H1 (cell line): ENCODE measurements at regions not wholly inside any gene's neighbourhood (a gene's known extent, or its start where the extent isn't known, plus 50 kb on each side); places are given as distances from the start of the nearest gene placed in this dataset.

Experiments
- CTCF ChIA-PET: fragments of 300-600 bp; sonication (Branson Sonifier 250); formaldehyde crosslinking; loops from one replicate; lab custom pipeline; 2021; ENCODE audit not compliant: partially characterized antibody; lab: Charles Lee
- POLR2A ChIA-PET: fragments of 300-600 bp; sonication (Branson Sonifier 250); formaldehyde crosslinking; loops from one replicate; lab custom pipeline; 2021; ENCODE audit warnings: inconsistent platforms; ENCODE audit not compliant: partially characterized antibody; lab: Charles Lee
- DNase-seq, 2 experiments: peaks; one replicate each; pipeline versions ENCODE4 v3.0.0 to v3.0.0-alpha.2; 2010 to 2022; ENCODE audit warnings: low spot score in 2 of 2, low read depth in 1 of 2, mixed read lengths in 1 of 2
- FAIRE-seq: peaks from 2 replicates; lab custom pipeline; 2011; peaks lifted over from hg19 to GRCh38; lab: Jason Lieb, UNC
- H2AFZ ChIP-seq: 2 replicates; pipeline ENCODE4 v1.8.1; 2012; ENCODE audit warnings: low read length, inconsistent platforms
- H2AK5ac ChIP-seq: 2 replicates; pipeline ENCODE4 v1.6.1; 2013; ENCODE audit warnings: low read depth, low read length
- H2BK120ac ChIP-seq: replicated peaks from 2 replicates; pipeline ENCODE3; 2013; ENCODE audit warnings: low read depth, low read length, inconsistent platforms
- H2BK12ac ChIP-seq: 2 replicates; pipeline ENCODE4 v1.6.1; 2013; ENCODE audit warnings: low read depth, low read length
- H2BK15ac ChIP-seq: 2 replicates; pipeline ENCODE4 v1.6.1; 2013; ENCODE audit warnings: low read length
- H2BK20ac ChIP-seq: 2 replicates; pipeline ENCODE4 v1.6.1; 2013; ENCODE audit warnings: low read length
- H2BK5ac ChIP-seq: 2 replicates; pipeline ENCODE4 v1.6.1; 2013; ENCODE audit warnings: low read depth, low read length
- H3K14ac ChIP-seq: 2 replicates; pipeline ENCODE4 v1.6.1; 2013; ENCODE audit warnings: inconsistent platforms; ENCODE audit not compliant: insufficient read length
- H3K18ac ChIP-seq: 2 replicates; pipeline ENCODE4 v1.6.1; 2013; ENCODE audit warnings: low read length; ENCODE audit errors: extremely low read depth
- H3K23ac ChIP-seq: 2 replicates; pipeline ENCODE4 v1.6.1; 2013; ENCODE audit warnings: inconsistent platforms; ENCODE audit not compliant: insufficient read length
- H3K23me2 ChIP-seq: 2 replicates; pipeline ENCODE4 v1.6.1; 2013; ENCODE audit warnings: low read depth, low read length
- H3K27ac ChIP-seq: 2 replicates; pipeline ENCODE4 v1.6.1; 2011; ENCODE audit warnings: low read depth, low read length, inconsistent platforms
- H3K27me3 ChIP-seq, 4 experiments: replicated peaks in 1 of 4; 1 replicate in 1 of 4; 2 replicates in 3 of 4; pipeline versions ENCODE4 v1.6.1 to v1.8.1; 2011 to 2013; ENCODE audit warnings: low read length in 3 of 4, mild to moderate bottlenecking in 3 of 4, inconsistent platforms in 2 of 4, mixed read lengths in 2 of 4, moderate library complexity in 1 of 4; ENCODE audit not compliant: control insufficient read depth in 3 of 4, insufficient read depth in 3 of 4; ENCODE audit errors: extremely low read depth in 1 of 4
- H3K36me3 ChIP-seq, 4 experiments: 2 replicates each; pipeline versions ENCODE4 v1.6.1 to v1.8.1; 2011 to 2013; ENCODE audit warnings: mild to moderate bottlenecking in 4 of 4, low read length in 3 of 4, moderate library complexity in 2 of 4, control low read depth in 1 of 4, inconsistent platforms in 1 of 4; ENCODE audit not compliant: insufficient read depth in 4 of 4, control insufficient read depth in 2 of 4
- H3K4ac ChIP-seq: replicated peaks from 2 replicates; pipeline ENCODE3; 2013; ENCODE audit warnings: low read length, low read depth, mixed read lengths, inconsistent platforms; ENCODE audit not compliant: insufficient read length
- H3K4me1 ChIP-seq, 4 experiments: replicated peaks in 1 of 4; 1 replicate in 1 of 4; 2 replicates in 3 of 4; pipeline versions ENCODE4 v1.6.1 to v1.8.1; 2011 to 2013; ENCODE audit warnings: low read length in 3 of 4, inconsistent platforms in 2 of 4, mixed read lengths in 1 of 4; ENCODE audit not compliant: insufficient read depth in 4 of 4, control insufficient read depth in 3 of 4
- H3K4me2 ChIP-seq, 2 experiments: 2 replicates each; pipeline versions ENCODE4 v1.6.1 to v1.8.1; 2011 to 2013; ENCODE audit warnings: low read depth in 2 of 2, low read length in 2 of 2, control low read depth in 1 of 2, inconsistent platforms in 1 of 2, mild to moderate bottlenecking in 1 of 2; ENCODE audit not compliant: insufficient read depth in 1 of 2
- H3K4me3 ChIP-seq, 4 experiments: fragments of 200-600, 300-600 bp in 1 of 4; sonication (generic), shearing (Covaris generic), sonication (Bioruptor Twin) in 1 of 4; 2 replicates each; pipeline versions ENCODE4 v1.5.1 to v1.8.1; 2011 to 2016; ENCODE audit warnings: low read length in 4 of 4, low read depth in 3 of 4, control low read depth in 2 of 4, inconsistent platforms in 2 of 4, mild to moderate bottlenecking in 2 of 4, mixed read lengths in 1 of 4, moderate library complexity in 1 of 4; ENCODE audit not compliant: insufficient read depth in 2 of 4; ENCODE audit errors: extremely low read depth in 1 of 4
- H3K56ac ChIP-seq: replicated peaks from 2 replicates; pipeline ENCODE3; 2013; ENCODE audit warnings: low read depth, mild to moderate bottlenecking, mixed read lengths, low read length, inconsistent platforms; ENCODE audit not compliant: insufficient read length
- H3K79me1 ChIP-seq: 2 replicates; pipeline ENCODE4 v1.6.1; 2013; ENCODE audit warnings: low read depth, low read length, control low read depth
- H3K79me2 ChIP-seq, 2 experiments: 2 replicates each; pipeline versions ENCODE4 v1.6.1 to v1.8.1; 2012 to 2013; ENCODE audit warnings: low read length in 2 of 2, mild to moderate bottlenecking in 2 of 2, inconsistent platforms in 1 of 2; ENCODE audit not compliant: insufficient read depth in 2 of 2, control insufficient read depth in 1 of 2
- H3K9ac ChIP-seq, 4 experiments: replicated peaks in 1 of 4; 1 replicate in 1 of 4; 2 replicates in 3 of 4; pipeline versions ENCODE4 v1.6.1 to v1.8.1; 2011 to 2013; ENCODE audit warnings: low read depth in 3 of 4, low read length in 3 of 4, control low read depth in 2 of 4, mild to moderate bottlenecking in 2 of 4, moderate library complexity in 2 of 4, inconsistent platforms in 1 of 4; ENCODE audit errors: extremely low read depth in 1 of 4
- H3K9me3 ChIP-seq, 2 experiments: 2 replicates each; pipeline versions ENCODE4 v1.6.1 to v1.8.1; 2012 to 2013; ENCODE audit warnings: mild to moderate bottlenecking in 2 of 2, moderate library complexity in 2 of 2, control low read depth in 1 of 2, inconsistent platforms in 1 of 2, low read depth in 1 of 2, low read length in 1 of 2, mixed read lengths in 1 of 2; ENCODE audit not compliant: insufficient read depth in 2 of 2
- H4K20me1 ChIP-seq, 2 experiments: replicated peaks in 1 of 2; 2 replicates each; pipeline versions ENCODE3 to v1.8.1; 2011 to 2013; ENCODE audit warnings: inconsistent platforms in 2 of 2, low read length in 2 of 2, mild to moderate bottlenecking in 1 of 2; ENCODE audit not compliant: insufficient read depth in 2 of 2, control insufficient read depth in 1 of 2
- H4K5ac ChIP-seq: 2 replicates; pipeline ENCODE4 v1.6.1; 2013; ENCODE audit warnings: low read length, low read depth, mixed read lengths, inconsistent platforms; ENCODE audit not compliant: insufficient read length
- H4K8ac ChIP-seq: 2 replicates; pipeline ENCODE4 v1.8.0; 2013; ENCODE audit warnings: mild to moderate bottlenecking, moderate library complexity, low read length, inconsistent platforms; ENCODE audit not compliant: insufficient read depth; ENCODE audit errors: extremely low read depth
- H4K91ac ChIP-seq: replicated peaks from 2 replicates; pipeline ENCODE3; 2013; ENCODE audit warnings: low read length, mixed read lengths, inconsistent platforms; ENCODE audit not compliant: insufficient read length
- ASH2L ChIP-seq: fragments of 200-600, 300-600 bp; sonication (generic); IDR thresholded peaks from one replicate; pipeline ENCODE4 v1.7.1; 2017; ENCODE audit warnings: low read length
- CBX5 ChIP-seq: fragments of 300-800, 300-1000 bp; sonication (generic); IDR thresholded peaks from 2 replicates; pipeline ENCODE4 v1.7.1; 2016; ENCODE audit warnings: antibody characterized with exemption, low read length, low read depth
- EGR1 ChIP-seq: IDR thresholded peaks from 2 replicates; pipeline ENCODE4 v1.6.1; 2011; ENCODE audit warnings: low read depth, low read length, borderline replicate concordance
- EP300 ChIP-seq, 2 experiments: IDR thresholded peaks; 1 replicate in 1 of 2; 2 replicates in 1 of 2; pipeline ENCODE4 v1.6.1; 2011 to 2012; ENCODE audit warnings: low read depth in 2 of 2, low read length in 2 of 2, mild to moderate bottlenecking in 2 of 2, borderline replicate concordance in 1 of 2, inconsistent platforms in 1 of 2, moderate library complexity in 1 of 2
- HDAC6 ChIP-seq: IDR thresholded peaks from one replicate; pipeline ENCODE4 v1.7.1; 2012; ENCODE audit warnings: low read depth, mild to moderate bottlenecking, inconsistent platforms, low read length, moderate library complexity
- JUN ChIP-seq: IDR thresholded peaks from 2 replicates; pipeline ENCODE4 v1.6.1; 2011; ENCODE audit warnings: low read depth, mild to moderate bottlenecking, improper control_type of control experiment, low read length
- POLR2AphosphoS5 ChIP-seq: IDR thresholded peaks from 2 replicates; pipeline ENCODE4 v1.6.1; 2011; ENCODE audit warnings: low read depth, low read length
- RAD21 ChIP-seq, 2 experiments: IDR thresholded peaks in 1 of 2; conservative IDR thresholded peaks in 1 of 2; 2 replicates each; pipeline ENCODE4 v1.6.1; 2011; ENCODE audit warnings: low read depth in 2 of 2, low read length in 2 of 2, improper control_type of control experiment in 1 of 2, inconsistent platforms in 1 of 2, mild to moderate bottlenecking in 1 of 2, moderate library complexity in 1 of 2
- SIN3A ChIP-seq, 2 experiments: IDR thresholded peaks in 1 of 2; conservative IDR thresholded peaks in 1 of 2; 2 replicates each; pipeline ENCODE4 v1.6.1; 2011 to 2012; ENCODE audit warnings: low read length in 2 of 2, improper control_type of control experiment in 1 of 2, low read depth in 1 of 2, mild to moderate bottlenecking in 1 of 2

- CTCF ChIA-PET: interaction anchor here (1.8 kb wide), 1 partner anchor 21 kb away, joined by 6 read pairs; no protein-coding TSS in a partner anchor
- Histone ChIP-seq H2BK15ac (no peak overlapping the region), H3K18ac (no peak overlapping the region), H3K4me3 (no peak overlapping the region), H3K9ac (no peak overlapping the region), H3K79me2 (no peaks in the 10 kb centered on the region), H2AFZ (no peak overlapping the region), H2BK120ac (no peak overlapping the region), H3K4me1 (no peaks in the 10 kb centered on the region), H2BK20ac (no peak overlapping the region), H3K4me2 (no peak overlapping the region), H3K4ac (no peak overlapping the region), H3K79me1 (no peaks in the 10 kb centered on the region), H3K23ac (no peak overlapping the region), H3K14ac (no peak overlapping the region), H2BK12ac (no peak overlapping the region), H3K27ac (no peak overlapping the region), H2BK5ac (no peak overlapping the region), H3K23me2 (no peaks in the 10 kb centered on the region), H2AK5ac (no peak overlapping the region), H4K5ac (no peak overlapping the region), H3K36me3 (no peaks in the 10 kb centered on the region), H3K9me3 (peaks cover 0 to 3% of the 10 kb centered on the region in 2 experiments; a peak in 1 of 4 replicates), H4K91ac (no peak overlapping the region), H4K8ac (no peak overlapping the region), H3K27me3 (no peaks in the 10 kb centered on the region), H4K20me1 (no peaks in the 10 kb centered on the region), H3K56ac (no peak overlapping the region)
- DNase-seq (no peak), FAIRE-seq (no peak)
- POLR2A ChIA-PET: no interaction called here
- no peak for TF ChIP-seq POLR2AphosphoS5
- TF ChIP-seq JUN: no peak
- no peak for TF ChIP-seq EP300 (IDR thresholded peaks at IDR 0.05; ENCODE audit: borderline replicate concordance in 1 of 2, low read depth in 2 of 2, low read length in 2 of 2)
- TF ChIP-seq SIN3A (conservative IDR thresholded peaks at IDR 0.05 in 1 of 2, IDR thresholded peaks at IDR 0.05 in 1 of 2; ENCODE audit: low read depth in 1 of 2, low read length in 2 of 2): no peak
- no peak for TF ChIP-seq ASH2L
- no peak for TF ChIP-seq RAD21 (IDR thresholded peaks at IDR 0.05 in 1 of 2, conservative IDR thresholded peaks at IDR 0.05 in 1 of 2; ENCODE audit: low read depth in 2 of 2, low read length in 2 of 2)
- TF ChIP-seq CBX5: no peak
- TF ChIP-seq HDAC6: no peak
- TF ChIP-seq EGR1: no peak
These were observed 86.6 kb upstream of the NXPH2 start for GRCh38 chr2:138866797-138867196.
